Fibroblast of the aortic adventitia (primary cell): ENCODE measurements at regions not wholly inside any gene's neighbourhood (a gene's known extent, or its start where the extent isn't known, plus 50 kb on each side); places are given as distances from the start of the nearest gene placed in this dataset.

Experiments used
- DNase-seq: peaks from one replicate; pipeline ENCODE4 v3.0.0-alpha.2; 2010; ENCODE audit warnings: low read depth
- H3K4me3 ChIP-seq: 2 replicates; pipeline ENCODE4 v1.5.1; 2011; ENCODE audit warnings: low read depth, mild to moderate bottlenecking, control low read depth, low read length, moderate library complexity
- CTCF ChIP-seq: IDR thresholded peaks from 2 replicates; pipeline ENCODE4 v1.5.1; 2011; ENCODE audit warnings: mild to moderate bottlenecking, low read length, control low read depth, inconsistent platforms; ENCODE audit not compliant: insufficient read depth

DNA sequence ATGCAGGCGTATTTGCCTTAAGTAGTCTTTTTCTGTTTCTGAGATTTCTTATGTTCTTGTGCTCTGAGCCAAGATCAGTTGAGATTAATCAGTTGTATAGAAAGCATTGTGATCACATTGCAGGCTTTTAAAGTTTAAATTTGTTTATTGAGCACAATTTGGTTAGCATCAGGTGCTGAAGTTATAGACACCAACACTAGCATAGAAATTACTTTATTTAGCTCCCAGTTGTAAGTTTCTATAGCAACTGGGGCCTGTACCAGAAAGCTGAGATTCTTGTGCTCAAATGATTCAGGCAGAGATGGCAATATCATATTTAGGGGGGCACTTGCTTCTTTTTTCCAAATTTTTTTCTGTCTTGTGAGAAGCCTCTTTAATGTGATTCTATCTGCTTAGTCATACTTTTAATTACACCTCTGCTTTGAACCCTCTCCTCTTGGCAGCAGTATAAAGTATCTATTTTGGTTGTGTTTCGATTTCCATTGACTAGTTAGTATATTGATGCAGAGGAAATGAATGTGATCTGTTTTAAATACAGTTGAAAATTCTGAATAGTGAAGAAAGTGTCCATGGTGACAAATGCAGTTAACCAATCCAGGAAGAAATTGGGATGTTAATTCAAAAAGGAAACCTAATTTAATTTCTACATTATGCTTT is 241.7 kb upstream of the GBE1 start:
- no peak for DNase-seq
- H3K4me3 ChIP-seq: no peak overlapping the region
- TF ChIP-seq CTCF: no peak

DNA sequence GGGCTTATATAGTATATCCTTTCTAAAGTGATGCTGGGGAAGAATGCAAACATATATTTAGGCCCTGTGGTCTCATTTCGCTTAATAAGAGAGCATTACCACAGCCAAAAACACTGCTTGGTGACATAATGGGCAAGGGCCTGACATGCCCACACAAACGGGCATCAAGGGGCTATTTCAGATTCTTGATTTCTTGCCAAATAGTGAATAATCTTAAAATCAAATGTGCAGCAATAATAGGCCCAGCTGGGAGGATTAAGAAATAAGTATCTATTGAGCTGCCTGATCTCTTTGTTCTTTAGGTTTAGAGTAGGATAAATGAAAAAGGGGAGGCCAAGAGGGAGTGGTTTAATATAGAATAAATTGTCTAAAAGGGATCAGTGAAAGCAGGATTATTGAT is 241.0 kb upstream of the GBE1 start:
- H3K4me3 ChIP-seq: no peak overlapping the region
- no peak for DNase-seq
- TF ChIP-seq CTCF: no peak

GRCh38 chr3:82001276-82001923 is 240.0 kb upstream of the GBE1 start:
- TF ChIP-seq CTCF: no peak
- no peak overlapping the region for H3K4me3 ChIP-seq
- DNase-seq: no peak

DNA sequence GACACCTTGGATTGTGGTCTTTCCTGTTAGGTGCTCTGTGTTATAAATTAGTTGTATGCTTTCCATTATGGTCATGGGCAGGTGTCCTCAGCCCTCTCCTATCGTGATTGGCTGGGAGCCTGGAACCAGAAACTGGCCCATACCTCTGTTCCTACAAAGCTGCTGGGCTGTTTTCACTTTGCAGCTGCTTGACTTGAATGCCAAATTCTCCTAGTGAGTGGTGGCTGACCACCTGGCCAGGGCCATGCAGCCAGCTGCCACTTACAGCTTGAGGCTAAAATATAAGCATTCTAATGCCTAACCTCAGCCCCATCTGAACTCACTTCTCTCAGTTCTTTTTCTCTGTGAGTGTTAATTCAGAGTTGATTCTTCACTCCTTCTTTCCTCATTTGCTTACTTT is 239.3 kb upstream of the GBE1 start:
- no peak for TF ChIP-seq CTCF
- DNase-seq: no peak
- H3K4me3 ChIP-seq: no peak overlapping the region

GRCh38 chr3:82000350-82000749 is 238.9 kb upstream of the GBE1 start:
- H3K4me3 ChIP-seq: no peak overlapping the region
- DNase-seq: no peak
- no peak for TF ChIP-seq CTCF

- no peak for TF ChIP-seq CTCF
- H3K4me3 ChIP-seq: no peak overlapping the region
- no peak for DNase-seq
Measured at GRCh38 chr3:81998907-81999306, 237.5 kb upstream of the GBE1 start.
